MCF 10A (cell line): ENCODE measurements at regions not wholly inside any gene's neighbourhood (a gene's known extent, or its start where the extent isn't known, plus 50 kb on each side); places are given as distances from the start of the nearest gene placed in this dataset.

Experiments used
- BruUV-seq: library from RNA; stranded (reverse); fragments of 400-500 nt; replicated peaks from 2 replicates; lab custom pipeline; 2021; lab: Mats Ljungman, UMichigan
- CTCF ChIA-PET: fragments of 300-600 bp; sonication (Branson Sonifier 250); formaldehyde crosslinking; extraction: SDS; loops from one replicate; lab custom pipeline; 2021; ENCODE audit warnings: antibody characterized with exemption, inconsistent platforms; lab: Yijun Ruan, JAX
- POLR2A ChIA-PET: fragments of 300-600, 350-650 bp; sonication (Branson Sonifier 250); formaldehyde crosslinking; extraction: SDS; loops from one replicate; lab custom pipeline; 2020; ENCODE audit warnings: antibody characterized with exemption, inconsistent platforms; lab: Yijun Ruan, JAX
- DNase-seq: peaks from one replicate; pipeline ENCODE4 v3.0.0-alpha.2; 2018; ENCODE audit not compliant: unreplicated experiment
- H3K27ac Mint-ChIP-seq: one replicate; pipeline ENCODE4 v1.8.0; 2022; ENCODE audit warnings: mild to moderate bottlenecking, low read depth, mixed read lengths; ENCODE audit not compliant: unreplicated experiment
- H3K27me3 Mint-ChIP-seq: one replicate; pipeline ENCODE4 v1.8.0; 2022; ENCODE audit warnings: mixed read lengths; ENCODE audit not compliant: insufficient read depth, unreplicated experiment
- H3K36me3 Mint-ChIP-seq: one replicate; pipeline ENCODE4 v1.8.0; 2022; ENCODE audit warnings: mild to moderate bottlenecking, moderate library complexity, mixed read lengths; ENCODE audit not compliant: insufficient read depth, unreplicated experiment
- H3K4me1 Mint-ChIP-seq: one replicate; pipeline ENCODE4 v1.8.0; 2022; ENCODE audit warnings: mixed read lengths; ENCODE audit not compliant: insufficient read depth, unreplicated experiment
- H3K4me3 Mint-ChIP-seq: one replicate; pipeline ENCODE4 v1.8.0; 2022; ENCODE audit warnings: mild to moderate bottlenecking, moderate library complexity, mixed read lengths; ENCODE audit not compliant: unreplicated experiment
- H3K9me3 Mint-ChIP-seq: one replicate; pipeline ENCODE4 v1.8.0; 2022; ENCODE audit warnings: mixed read lengths; ENCODE audit not compliant: unreplicated experiment
- CTCF ChIP-seq: fragments of 200-600 bp; IDR thresholded peaks from one replicate; pipeline ENCODE4 v1.8.0; 2022; ENCODE audit warnings: antibody characterized with exemption, mild to moderate bottlenecking; ENCODE audit not compliant: unreplicated experiment
- intact Hi-C: fragments of 100-400 bp; cut with micrococcal nuclease; formaldehyde crosslinking; loops from 2 replicates; pipeline ENCODE4 v1.14.1; 2022

GRCh38 chr13:40063278-40063698 is 407.8 kb downstream of the COG6 start:
- CTCF ChIA-PET = interaction anchor here (0.6 to 1.9 kb wide), 5 partner anchors 9 to 228 kb away, joined by 3 to 5 read pairs (median 3); no protein-coding TSS in a partner anchor

GRCh38 chr13:40063703-40064102 is 408.2 kb downstream of the COG6 start:
- POLR2A ChIA-PET = interaction anchor here (0.6 to 2.8 kb wide), 10 partner anchors 29 to 208 kb away, joined by 3 to 18 read pairs (median 4); no protein-coding TSS in a partner anchor
- Mint-ChIP-seq H3K27ac (peak overlapping the region; percentile 96), H3K4me1 (peaks cover 61% of the 10 kb centered on the region), H3K36me3 (peaks cover 12% of the 10 kb centered on the region), H3K9me3 (no peaks in the 10 kb centered on the region), H3K27me3 (no peaks in the 10 kb centered on the region), H3K4me3 (no peak overlapping the region)
- peak; percentile 40 for DNase-seq
- no TSS peak for BruUV-seq
- no peak for TF ChIP-seq CTCF
- intact Hi-C loops = loop anchor here (5.0 to 10.0 kb wide), 5 partner anchors 121 to 531 kb away; no protein-coding TSS in a partner anchor
- CTCF ChIA-PET = interaction anchor here (0.6 to 1.9 kb wide), 6 partner anchors 10 to 228 kb away, joined by 3 to 5 read pairs (median 3); no protein-coding TSS in a partner anchor

More at GRCh38 chr13:40063278-40063698, 407.8 kb downstream of the COG6 start:
- no peaks in the 10 kb centered on the region for H3K27me3 Mint-ChIP-seq
- BruUV-seq = no TSS peak
- peak overlapping the region; percentile 17 for H3K4me3 Mint-ChIP-seq
- TF ChIP-seq CTCF = no peak
- POLR2A ChIA-PET = interaction anchor here (0.6 to 2.8 kb wide), 12 partner anchors 28 to 1251 kb away, joined by 3 to 18 read pairs (median 3); no protein-coding TSS in a partner anchor
- DNase-seq = peak; percentile 48
- peak overlapping the region; percentile 96 for H3K27ac Mint-ChIP-seq
- H3K9me3 Mint-ChIP-seq = no peaks in the 10 kb centered on the region
- H3K36me3 Mint-ChIP-seq = peaks cover 12% of the 10 kb centered on the region
- intact Hi-C loops = loop anchor here (5.0 to 10.0 kb wide), 5 partner anchors 121 to 532 kb away; no protein-coding TSS in a partner anchor
- peaks cover 66% of the 10 kb centered on the region for H3K4me1 Mint-ChIP-seq

- BruUV-seq = no TSS peak
- DNase-seq = peak; percentile 97
- Mint-ChIP-seq H3K27me3 (no peaks in the 10 kb centered on the region), H3K27ac (peak overlapping the region; percentile 96), H3K36me3 (peaks cover 12% of the 10 kb centered on the region), H3K9me3 (no peaks in the 10 kb centered on the region), H3K4me1 (peaks cover 54% of the 10 kb centered on the region), H3K4me3 (no peak overlapping the region)
- intact Hi-C loops = loop anchor here (5.0 to 10.0 kb wide), 7 partner anchors 83 to 618 kb away; no protein-coding TSS in a partner anchor
- no peak for TF ChIP-seq CTCF
- POLR2A ChIA-PET = interaction anchor here (0.7 to 2.8 kb wide), 11 partner anchors 8 to 287 kb away, joined by 3 to 18 read pairs (median 4); no protein-coding TSS in a partner anchor
- CTCF ChIA-PET = interaction anchor here (0.6 to 1.9 kb wide), 8 partner anchors 10 to 227 kb away, joined by 3 to 7 read pairs (median 3); no protein-coding TSS in a partner anchor
Observed at GRCh38 chr13:40064154-40065097, 409.0 kb downstream of the COG6 start.
